Tibial nerve (tissue), 4 donors: ENCODE measurements at regions not wholly inside any gene's neighbourhood (a gene's known extent, or its start where the extent isn't known, plus 50 kb on each side); places are given as distances from the start of the nearest gene placed in this dataset.

Source experiments
- EP300 ChIP-seq, 2 donors: sonication (generic); formaldehyde crosslinking; IDR thresholded peaks; one replicate each; pipeline ENCODE4 v1.6.1; 2017; ENCODE audit warnings: antibody characterized with exemption in 2 of 2, mild to moderate bottlenecking in 1 of 2
- TF ChIP-seq, protein P1 (sequence below), 5 experiments: fragments of 200-600 bp in 3 of 5; fragments of 450-650 bp in 2 of 5; sonication (generic) in 3 of 5; IDR thresholded peaks; one replicate each; pipeline ENCODE4 v1.5.1; 2016 to 2019; ENCODE audit warnings: antibody characterized with exemption in 5 of 5, mild to moderate bottlenecking in 3 of 5, moderate library complexity in 2 of 5

DNA sequence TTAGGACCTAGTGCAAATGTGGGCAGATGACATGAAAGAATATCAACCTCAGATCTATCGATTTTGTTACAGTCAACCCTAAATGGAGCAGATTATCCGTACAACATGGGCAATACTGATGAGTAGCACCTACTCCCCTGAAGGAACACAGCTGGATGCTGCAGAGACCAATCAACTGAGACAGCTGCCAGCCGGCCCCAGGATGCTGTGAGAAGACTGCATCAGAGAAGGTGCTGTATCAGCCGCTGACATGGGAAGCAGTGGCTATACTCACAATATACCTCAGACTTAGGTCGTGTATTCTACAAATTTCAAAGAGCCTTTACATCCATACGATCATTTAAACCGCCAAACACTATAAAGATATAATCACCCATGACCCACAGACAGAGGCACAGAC lies 95.9 kb upstream of the FNDC3A start:
- TF ChIP-seq, protein P1, sequence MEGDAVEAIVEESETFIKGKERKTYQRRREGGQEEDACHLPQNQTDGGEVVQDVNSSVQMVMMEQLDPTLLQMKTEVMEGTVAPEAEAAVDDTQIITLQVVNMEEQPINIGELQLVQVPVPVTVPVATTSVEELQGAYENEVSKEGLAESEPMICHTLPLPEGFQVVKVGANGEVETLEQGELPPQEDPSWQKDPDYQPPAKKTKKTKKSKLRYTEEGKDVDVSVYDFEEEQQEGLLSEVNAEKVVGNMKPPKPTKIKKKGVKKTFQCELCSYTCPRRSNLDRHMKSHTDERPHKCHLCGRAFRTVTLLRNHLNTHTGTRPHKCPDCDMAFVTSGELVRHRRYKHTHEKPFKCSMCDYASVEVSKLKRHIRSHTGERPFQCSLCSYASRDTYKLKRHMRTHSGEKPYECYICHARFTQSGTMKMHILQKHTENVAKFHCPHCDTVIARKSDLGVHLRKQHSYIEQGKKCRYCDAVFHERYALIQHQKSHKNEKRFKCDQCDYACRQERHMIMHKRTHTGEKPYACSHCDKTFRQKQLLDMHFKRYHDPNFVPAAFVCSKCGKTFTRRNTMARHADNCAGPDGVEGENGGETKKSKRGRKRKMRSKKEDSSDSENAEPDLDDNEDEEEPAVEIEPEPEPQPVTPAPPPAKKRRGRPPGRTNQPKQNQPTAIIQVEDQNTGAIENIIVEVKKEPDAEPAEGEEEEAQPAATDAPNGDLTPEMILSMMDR (IDR thresholded peaks at IDR 0.05) = no peak
- TF ChIP-seq EP300 (IDR thresholded peaks at IDR 0.05) = no peak
